ENCODE measurements at regions not wholly inside any gene's neighbourhood (a gene's known extent, or its start where the extent isn't known, plus 50 kb on each side); places are given as distances from the start of the nearest gene placed in this dataset.

- no peak for DNase-seq
Observed at GRCh38 chr9:120210274-120210673, 369.7 kb downstream of the CDK5RAP2 start.

GRCh38 chr9:120202856-120203654 is 376.9 kb downstream of the CDK5RAP2 start:
- no peak for DNase-seq

GRCh38 chr9:120198027-120198426 is 381.9 kb downstream of the CDK5RAP2 start:
- DNase-seq: no peak

- DNase-seq: peak; percentile 53
Observed at GRCh38 chr9:120197605-120198004, 382.4 kb downstream of the CDK5RAP2 start.

- DNase-seq: no peak
Observed at GRCh38 chr9:120191141-120191540, 388.8 kb downstream of the CDK5RAP2 start.

GRCh38 chr9:120187758-120188157 is 392.2 kb downstream of the CDK5RAP2 start:
- no peak for DNase-seq

- DNase-seq: no peak
Observed at GRCh38 chr9:120186276-120186675, 393.7 kb downstream of the CDK5RAP2 start.

GRCh38 chr9:120184266-120184665 is 395.7 kb downstream of the CDK5RAP2 start:
- no peak for DNase-seq

- DNase-seq: no peak
Observed at GRCh38 chr9:120183615-120184014, 396.4 kb downstream of the CDK5RAP2 start.

GRCh38 chr9:120182011-120182410 is 398.0 kb downstream of the CDK5RAP2 start:
- DNase-seq: no peak

GRCh38 chr9:120177121-120177520 is 402.8 kb downstream of the CDK5RAP2 start:
- DNase-seq: no peak

- DNase-seq: no peak
Observed at GRCh38 chr9:120175031-120175430, 404.9 kb downstream of the CDK5RAP2 start.

- DNase-seq: no peak
Observed at GRCh38 chr9:120161776-120162175, 418.2 kb downstream of the CDK5RAP2 start.

- DNase-seq: no peak
Observed at GRCh38 chr9:120158221-120158620, 421.7 kb downstream of the CDK5RAP2 start.

- no peak for DNase-seq
Observed at GRCh38 chr9:120156376-120156775, 423.6 kb downstream of the CDK5RAP2 start.

GRCh38 chr9:120153258-120153657 is 426.7 kb downstream of the CDK5RAP2 start:
- DNase-seq: no peak

- peak; percentile 84 for DNase-seq
Observed at GRCh38 chr9:120152295-120152694, 427.7 kb downstream of the CDK5RAP2 start.

- no peak for DNase-seq
Observed at GRCh38 chr9:120151806-120152205, 428.2 kb downstream of the CDK5RAP2 start.

- no peak for DNase-seq
Observed at GRCh38 chr9:120151149-120151548, 428.8 kb downstream of the CDK5RAP2 start.

GRCh38 chr9:120138955-120139354 is 441.0 kb downstream of the CDK5RAP2 start:
- DNase-seq: no peak

GRCh38 chr9:120137186-120137840 is 442.7 kb downstream of the CDK5RAP2 start:
- DNase-seq: no peak

GRCh38 chr9:120136696-120137095 is 443.3 kb downstream of the CDK5RAP2 start:
- no peak for DNase-seq

GRCh38 chr9:120117081-120117480 is 462.9 kb downstream of the CDK5RAP2 start:
- DNase-seq: no peak

GRCh38 chr9:120110520-120110919 is 469.4 kb downstream of the CDK5RAP2 start:
- DNase-seq: no peak

- DNase-seq: no peak
Observed at GRCh38 chr9:120109242-120109641, 470.7 kb downstream of the CDK5RAP2 start.

Data from NCI-H2227 treated with DMSO at 0.1 percent for 48 hours (cell line).